ENCODE measurements at regions not wholly inside any gene's neighbourhood (a gene's known extent, or its start where the extent isn't known, plus 50 kb on each side); places are given as distances from the start of the nearest gene placed in this dataset.
"Not testable (repeated sequence)": the region's sequence is repeated elsewhere in the genome, so short reads cannot be mapped to it uniquely, and the experiment has no call there.

DNA sequence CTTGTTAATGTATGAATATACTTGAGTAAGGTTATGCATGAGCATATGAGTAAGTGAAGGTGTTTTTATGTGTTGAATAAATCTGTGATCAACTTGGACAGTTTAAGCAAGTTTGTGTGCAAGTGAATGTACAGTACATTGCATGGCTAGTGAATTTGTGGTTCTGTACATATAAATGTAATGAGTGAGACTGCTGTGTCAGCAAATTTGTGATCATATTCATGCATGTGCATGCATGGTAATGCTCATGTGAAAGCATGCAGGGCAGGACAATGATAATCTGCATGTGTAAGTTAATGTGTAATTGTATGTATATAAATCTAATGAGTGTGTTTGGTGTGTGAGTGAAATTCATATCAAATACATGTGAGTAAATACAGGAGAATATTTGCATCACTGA lies 188.5 kb downstream of the PWWP3B start:
- ATAC-seq: no peak

DNA sequence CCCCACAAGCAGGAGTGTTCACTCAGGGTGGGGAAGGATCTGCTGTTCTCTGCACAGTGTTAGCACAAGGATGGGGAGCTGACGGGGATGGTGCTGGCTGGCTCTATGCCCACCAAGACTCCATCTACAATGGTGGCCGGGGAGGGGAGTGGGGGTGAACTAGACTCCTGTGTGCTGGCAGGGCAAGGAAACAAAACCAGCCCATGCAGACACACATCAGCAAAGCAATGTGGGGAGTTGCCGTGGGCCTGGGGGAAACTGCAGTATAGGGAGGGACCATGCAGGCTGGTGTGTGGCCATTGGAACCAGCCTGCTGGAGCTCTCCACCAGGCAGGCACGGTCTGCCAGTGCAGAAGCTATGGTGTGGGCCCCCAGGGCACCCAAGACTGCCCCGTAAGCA lies 195.1 kb downstream of the PWWP3B start:
- no peak for ATAC-seq
- no peak for DNase-seq

More for the DNA sequence above, 188.5 kb downstream of the PWWP3B start:
- no peak for DNase-seq

DNA sequence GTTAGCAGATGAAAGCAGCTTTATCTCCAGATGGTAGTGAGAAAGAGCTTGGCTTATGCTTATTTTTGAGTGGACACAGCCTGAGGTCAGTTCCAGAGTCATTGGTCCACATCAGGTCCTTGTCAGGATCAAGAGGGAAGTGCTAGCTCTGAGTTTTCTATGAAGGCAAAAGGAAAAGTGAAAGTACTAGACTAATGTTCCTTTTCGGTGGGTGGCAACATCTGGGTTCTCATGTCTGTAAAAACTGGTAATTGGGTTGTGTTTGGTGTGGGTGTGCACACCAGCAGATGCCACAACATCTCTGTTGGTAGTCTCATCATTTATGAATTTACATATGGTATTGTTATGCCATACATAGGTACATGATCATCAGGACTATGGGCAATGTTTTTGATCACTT lies 210.5 kb downstream of the PWWP3B start:
- DNase-seq (no peak), ATAC-seq (no peak)

DNA sequence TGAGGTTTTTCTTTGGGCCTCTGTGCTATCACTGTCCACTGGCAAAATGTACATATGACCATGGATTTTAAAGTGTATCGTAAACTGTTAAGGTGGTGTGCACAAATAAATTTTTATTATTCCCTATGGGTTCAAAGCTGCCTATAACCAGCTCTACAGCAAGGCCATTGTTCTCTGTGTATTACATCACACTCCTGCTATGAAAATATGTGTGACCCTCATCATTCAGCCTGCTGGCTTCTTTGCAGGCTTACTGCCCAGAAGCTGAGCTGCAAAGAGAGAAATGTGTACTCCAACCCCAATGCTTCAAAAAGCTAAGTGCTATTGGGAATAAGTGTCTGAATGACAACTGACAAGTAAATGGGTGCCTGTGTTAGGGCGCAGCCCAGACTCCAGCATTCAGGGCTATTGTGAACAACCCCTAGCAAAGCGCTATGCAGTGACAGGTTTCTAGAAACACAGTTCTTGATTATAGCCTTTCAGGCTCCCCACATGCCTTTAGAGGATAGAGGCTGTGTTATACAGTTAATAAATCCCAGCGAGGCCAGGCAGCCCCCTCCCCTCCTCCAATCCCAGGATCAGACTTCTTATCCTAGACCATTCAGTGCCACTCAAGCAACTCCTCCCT lies 220.4 kb upstream of the RADX start:
- DNase-seq (no peak), ATAC-seq (no peak)

DNA sequence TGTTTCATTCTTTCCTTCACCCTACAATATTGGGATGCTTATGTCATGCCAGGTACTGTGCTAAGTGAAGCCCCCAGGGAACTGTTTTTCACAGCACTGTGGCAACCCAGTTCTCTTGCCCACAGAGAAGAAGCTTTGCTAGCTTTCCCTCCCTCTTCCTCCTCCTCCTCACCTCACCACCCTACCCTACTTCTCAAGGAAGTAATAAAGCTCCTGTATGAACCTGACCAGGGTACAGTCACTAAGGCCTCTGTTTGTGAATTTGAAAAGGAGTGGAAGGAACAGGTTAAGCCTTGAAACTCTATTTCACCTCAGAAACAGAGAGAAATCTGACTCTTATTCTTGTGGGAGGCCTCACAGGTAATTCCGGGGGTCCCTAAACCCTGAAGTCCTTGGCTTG lies 219.4 kb upstream of the RADX start:
- ATAC-seq (no peak), DNase-seq (no peak)

DNA sequence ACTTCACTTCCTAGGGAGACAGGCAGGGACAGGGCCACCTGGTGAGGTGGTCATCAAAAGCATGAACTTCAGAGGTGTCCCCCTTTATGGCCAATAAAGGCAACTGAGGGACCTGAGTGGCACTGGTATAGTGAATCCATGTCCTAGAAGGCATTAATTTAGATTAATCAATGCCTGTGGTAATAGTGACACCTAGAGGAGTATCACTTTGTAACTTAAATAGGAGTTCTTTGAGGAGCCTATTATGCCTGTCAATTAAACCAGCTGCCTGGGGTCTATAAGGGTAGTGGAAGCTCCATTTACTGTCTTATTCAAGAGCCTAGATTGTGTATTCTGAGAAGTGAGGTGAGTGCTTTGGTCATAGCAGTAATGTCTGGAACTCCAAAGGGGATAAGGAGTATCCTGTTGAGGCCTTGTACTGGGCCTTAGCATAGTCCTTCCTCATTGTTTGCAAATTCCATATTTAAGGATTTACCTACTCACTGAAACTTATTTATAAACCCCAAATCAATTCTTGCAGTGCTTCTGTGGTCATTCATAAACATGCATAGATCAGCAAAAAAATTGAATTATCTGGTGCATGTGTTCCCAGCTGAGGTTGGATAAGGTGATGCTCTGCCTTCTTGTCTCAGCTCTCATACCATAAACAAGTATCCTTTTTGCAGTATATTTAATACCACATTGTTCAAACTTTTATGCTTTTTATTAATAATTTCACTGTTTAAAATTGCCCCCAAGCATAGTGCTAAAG lies 213.8 kb upstream of the RADX start:
- DNase-seq (no peak), ATAC-seq (no peak)

DNA sequence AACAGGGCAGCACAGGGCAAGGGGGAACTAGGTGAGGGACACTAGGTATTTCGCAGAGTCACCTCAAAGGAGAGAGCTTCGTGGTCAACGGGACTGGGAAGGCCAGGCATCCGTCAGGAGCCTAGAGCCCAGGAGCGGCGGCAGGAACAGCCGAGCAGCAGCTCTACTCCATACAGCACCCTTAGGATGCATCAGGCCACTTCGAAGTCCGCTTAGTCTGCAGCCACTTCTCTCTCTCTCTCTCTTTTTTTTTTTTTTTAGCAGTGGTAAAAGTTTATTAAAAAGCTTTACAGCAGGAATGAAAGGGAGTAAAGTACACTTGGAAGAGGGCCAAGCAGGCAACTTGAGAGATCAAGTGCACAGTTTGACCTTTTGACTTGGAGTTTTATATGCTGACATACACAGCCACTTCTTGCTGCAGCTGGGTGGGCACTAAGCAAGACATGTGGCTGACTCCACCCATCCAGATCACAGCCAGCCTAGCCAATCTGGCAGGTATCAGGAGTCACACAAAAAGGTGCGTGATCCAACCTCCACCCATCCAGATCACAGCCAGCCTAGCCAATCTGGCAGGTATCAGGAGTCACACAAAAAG lies 209.7 kb upstream of the RADX start:
- ATAC-seq (no peak), DNase-seq (no peak)

DNA sequence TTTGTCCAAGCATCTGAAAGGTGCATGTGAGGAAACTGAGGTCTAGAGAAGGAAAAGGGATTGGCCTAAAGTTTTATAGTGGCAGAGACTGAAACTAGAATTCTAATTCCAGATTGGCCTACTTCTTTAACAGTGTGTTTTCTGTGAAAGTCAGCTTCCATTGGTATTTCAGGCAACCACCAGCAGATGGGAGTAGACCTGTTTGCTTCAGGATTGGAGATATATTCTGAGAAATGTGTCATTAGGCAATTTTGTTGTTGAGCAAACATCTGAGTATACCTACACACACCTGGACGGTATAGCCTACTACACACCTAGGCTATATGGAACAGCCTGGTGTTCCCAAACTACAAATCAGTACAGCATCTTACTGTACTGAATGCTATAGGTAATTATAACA lies 207.3 kb upstream of the RADX start:
- DNase-seq (no peak), ATAC-seq (no peak)

DNA sequence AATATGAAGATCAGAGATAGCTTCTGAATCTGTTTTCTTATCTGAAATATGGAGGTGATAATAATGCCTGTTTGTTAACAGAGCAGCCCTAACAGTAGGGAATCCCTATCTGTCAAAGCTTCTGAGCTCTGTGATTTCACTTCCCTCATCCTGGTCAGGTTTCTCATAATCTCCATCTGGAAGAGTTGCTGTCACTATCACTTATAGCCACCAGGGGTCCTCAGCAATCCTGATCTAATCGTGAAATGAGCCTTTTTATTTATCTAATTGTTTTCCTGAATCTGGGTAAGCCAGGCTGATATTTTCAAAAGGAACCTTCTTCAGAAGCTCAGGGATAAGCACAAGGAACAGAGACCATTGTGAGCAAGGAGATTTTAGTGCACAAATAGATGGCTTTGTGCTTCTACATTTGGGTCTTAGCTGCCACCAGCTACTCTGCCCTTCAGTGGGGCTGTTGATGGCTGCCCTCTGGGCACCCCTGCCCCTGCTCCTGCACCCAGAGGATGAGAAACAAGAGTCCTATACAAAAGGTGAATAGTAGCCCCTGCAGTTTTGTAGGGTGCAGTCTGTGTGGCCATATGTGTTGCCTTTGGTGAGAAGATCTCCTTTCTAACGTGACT lies 196.4 kb upstream of the RADX start:
- ATAC-seq: no peak
- no peak for DNase-seq

DNA sequence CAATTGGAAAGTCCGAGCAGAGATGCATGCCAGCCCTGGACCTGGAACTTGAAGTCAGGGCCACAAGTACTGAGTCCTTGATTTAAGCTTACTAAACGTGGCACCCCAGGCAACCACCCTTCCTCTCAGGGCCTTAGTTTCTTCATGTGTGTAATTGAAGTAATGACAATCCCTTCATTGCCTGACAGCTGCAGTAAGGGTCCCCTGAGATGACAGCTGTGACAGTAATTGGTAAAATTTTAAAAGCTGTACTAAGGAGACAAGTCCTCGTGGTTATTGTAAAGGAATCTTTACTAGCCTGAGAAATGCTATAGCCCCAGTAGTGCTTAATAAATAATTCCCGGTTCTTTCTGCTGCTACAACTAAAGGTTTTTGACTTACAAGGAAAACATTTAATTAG lies 175.1 kb upstream of the RADX start:
- DNase-seq (no peak), ATAC-seq (no peak)

DNA sequence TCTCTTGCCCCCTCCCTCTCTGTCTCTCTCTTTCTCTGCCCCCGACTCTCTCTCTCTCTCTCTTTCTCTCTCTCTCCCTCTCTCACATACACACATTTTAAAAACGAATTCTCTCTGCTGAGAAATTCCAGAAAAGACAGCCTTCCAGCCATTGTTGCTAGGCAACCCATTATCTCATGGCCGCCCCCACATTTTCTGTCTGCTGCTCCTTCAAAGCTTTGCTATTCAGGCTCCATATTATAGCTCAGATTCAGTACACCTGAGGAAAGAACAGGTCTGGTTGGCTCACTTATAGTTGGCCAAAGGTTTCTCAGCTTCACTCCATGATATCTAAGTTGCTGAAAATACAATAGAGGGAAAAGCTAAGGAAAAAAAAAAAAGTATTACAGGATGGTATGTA lies 174.4 kb upstream of the RADX start:
- DNase-seq (no peak), ATAC-seq (no peak)

DNA sequence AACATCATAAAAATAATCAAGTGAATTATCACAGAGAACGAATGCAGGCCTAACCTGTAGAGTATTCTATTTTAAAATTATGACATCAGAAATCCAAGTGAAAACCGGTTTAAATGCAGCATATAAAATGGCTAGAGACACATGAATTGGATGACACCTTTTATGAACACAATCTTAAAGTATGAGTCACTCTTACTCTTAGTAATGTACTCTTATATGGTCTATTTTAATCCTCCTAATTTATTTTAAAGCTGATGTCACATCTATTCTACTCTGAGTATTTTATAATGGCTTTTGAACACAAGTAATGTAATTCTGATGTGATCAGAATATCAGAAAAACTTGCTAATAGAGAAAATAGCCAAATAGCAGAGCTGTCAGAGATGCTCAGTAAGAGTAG lies 161.4 kb upstream of the RADX start:
- no peak for DNase-seq
- no peak for ATAC-seq

DNA sequence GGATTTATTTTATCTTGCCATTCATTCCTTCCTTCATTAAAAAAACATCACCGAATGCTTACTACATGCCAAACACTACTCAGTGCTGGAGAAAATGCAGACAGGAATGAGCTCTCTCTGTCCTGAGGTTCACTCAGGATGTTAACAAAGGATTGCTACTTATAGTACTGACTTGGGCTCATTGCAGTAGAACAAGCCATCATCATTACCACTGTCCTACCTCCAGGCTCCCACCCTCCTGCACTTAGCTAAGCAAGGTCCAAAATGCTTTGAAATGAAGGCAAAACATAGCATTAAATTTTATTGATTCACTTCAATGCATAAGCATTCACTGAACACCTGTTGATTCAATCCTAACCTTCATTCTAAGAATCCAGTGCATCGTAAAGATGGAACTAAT lies 159.8 kb upstream of the RADX start:
- no peak for ATAC-seq
- DNase-seq: no peak

DNA sequence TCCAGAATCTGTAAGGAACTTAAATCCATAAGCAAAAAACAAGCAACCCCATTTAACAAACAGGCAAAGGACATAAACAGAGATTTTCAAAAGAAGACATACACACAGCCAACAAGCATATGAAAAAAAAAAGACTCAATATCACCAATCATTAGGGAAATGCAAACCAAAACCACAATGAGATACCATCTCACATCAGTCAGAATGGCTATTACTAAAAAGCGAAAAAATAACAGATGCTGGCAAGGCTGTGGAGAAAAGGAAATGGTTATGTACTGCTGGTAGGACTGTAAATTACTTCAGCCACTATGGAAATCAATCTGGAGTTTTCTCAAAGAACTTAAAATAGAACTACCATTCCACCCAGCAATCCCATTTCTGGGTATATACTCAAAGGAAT lies 156.8 kb upstream of the RADX start:
- DNase-seq: no peak
- no peak for ATAC-seq

DNA sequence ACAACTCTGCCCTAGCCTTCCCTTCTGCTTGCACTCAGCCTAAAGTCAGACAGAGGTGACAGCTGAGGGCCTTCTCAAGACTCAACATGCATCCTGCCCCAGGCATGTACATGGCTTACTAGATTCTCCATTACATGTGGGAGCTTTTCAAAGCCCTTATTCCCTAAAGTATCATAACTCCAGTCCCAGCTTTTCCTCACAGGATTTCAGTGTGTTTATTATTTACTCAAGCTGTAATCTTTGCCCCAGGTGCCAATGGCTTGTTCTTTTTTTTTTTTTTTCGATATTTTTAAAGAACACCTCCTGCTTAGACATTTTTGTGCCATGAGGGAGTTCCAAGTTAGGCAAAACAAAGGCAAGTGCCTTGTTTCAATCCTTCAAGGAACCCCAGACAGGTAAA lies 154.0 kb upstream of the RADX start:
- DNase-seq (no peak), ATAC-seq (no peak)

DNA sequence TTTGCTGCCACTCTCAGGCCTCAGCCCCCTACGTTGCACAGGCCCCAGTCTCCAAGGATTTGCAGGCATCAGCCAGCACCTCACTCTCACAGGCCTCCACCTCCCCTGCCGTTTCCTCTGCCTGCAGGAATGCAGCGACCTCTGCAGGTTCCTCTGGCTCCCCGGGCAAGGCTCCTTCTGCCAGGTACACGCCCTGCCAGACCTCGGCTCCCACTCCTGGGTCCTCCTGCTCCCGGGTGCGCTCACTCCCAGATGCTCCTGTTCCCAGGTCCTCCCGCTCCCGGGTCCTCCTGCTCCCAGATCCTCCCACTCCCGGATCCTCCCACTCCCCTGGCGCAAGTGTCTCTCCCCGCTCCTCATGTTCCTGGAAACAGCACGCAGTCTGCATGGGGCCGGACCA lies 144.4 kb upstream of the RADX start:
- DNase-seq: no peak
- no peak for ATAC-seq

DNA sequence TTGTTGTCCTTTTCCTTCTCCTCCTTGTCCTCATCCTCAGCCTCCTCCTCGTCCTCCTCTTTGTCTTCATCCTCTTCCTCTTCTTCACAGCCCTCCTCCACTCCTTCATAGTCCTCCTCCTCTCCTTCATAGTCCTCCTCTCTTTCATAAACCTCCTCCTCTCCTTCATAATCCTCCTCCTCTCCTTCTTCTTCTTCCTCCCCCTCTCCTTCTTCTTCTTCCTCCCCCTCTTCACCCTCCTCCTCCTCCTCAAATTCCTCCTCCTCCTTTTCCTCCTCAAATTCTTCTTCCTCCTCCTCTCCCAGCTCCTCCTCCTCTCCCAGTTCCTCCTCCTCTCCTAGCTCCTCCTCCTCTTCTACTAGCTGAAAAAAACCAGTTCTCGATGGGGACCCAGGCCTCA lies 143.8 kb upstream of the RADX start:
- no peak for DNase-seq
- ATAC-seq: no peak

DNA sequence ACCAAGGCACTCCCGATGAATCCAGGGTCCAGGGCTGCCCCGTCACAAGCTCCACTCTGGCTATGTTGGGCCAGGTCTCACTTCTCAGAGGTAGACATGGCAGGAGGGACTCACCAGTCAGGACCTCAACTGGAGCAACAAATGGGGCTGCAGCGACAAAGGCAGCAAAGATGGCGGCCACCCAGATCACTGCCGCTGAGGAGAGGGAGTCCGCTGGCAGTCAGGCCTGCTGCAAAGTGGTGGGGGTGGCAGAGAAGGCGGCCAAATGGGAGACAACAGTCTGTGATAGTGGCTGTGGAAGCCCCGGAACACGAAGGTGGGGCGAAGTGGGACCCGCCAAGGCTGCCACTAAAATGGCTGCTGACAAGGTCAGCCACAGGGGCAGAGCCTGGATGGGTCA lies 143.3 kb upstream of the RADX start:
- DNase-seq (no peak), ATAC-seq (no peak)

DNA sequence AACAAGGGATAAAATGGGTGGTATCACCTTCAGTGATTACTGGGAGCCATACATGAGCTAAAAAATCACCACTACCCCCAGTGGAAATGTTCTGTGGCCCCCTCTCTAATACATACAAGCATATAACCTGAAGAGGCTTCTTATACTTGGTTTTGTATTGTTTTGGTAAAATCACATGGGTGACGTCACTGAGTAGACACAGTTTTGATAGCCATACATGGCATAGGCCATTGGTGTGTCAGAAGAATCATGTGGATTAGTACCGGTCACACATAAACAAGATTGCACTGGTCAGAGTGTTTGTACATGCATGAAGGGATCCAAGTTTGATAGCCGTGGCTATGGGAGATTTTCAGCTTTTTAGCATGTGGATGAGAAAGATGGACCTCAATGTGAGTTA lies 131.9 kb upstream of the RADX start:
- ATAC-seq: no peak

DNA sequence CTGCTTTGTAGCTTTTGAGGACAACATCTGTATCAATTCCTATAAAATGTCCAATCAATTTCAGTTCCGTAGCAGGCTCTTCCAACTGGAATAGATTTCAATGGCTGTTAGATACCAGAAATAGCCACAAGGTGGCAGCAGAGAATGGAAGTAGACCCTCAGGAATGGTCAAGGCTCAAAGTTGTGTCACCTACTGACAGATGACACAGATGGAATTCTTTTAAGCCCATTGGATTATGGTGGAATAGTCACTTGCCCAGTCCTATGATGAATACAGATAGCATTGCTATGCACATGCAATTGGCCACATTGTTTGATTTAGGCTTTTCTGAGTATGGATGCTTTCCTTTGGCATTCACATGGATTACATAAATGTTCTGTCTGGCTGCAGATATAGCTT lies 130.4 kb upstream of the RADX start:
- ATAC-seq (no peak), DNase-seq (peak; percentile 32)

More for the DNA sequence above, 131.9 kb upstream of the RADX start:
- no peak for DNase-seq

DNA sequence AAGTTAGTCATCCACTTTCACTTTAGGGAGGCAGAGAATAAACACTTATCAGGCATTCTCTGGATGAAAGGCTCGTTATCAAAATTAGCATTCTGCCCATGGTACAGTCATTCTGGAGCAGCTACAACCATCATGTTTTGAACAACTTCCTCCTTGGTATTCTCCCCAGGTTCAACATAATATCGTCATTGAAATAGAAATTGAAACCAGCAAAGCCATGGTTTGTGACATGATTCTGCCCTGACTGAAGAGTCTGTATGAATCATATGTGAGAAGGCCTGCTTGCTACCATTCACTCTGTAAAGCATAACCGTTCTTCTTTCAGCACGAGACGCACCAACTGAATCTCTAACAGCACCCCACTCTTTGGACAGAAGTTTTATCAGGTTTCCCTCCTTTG lies 127.5 kb upstream of the RADX start:
- no peak for DNase-seq
- peak; percentile 94 for ATAC-seq

DNA sequence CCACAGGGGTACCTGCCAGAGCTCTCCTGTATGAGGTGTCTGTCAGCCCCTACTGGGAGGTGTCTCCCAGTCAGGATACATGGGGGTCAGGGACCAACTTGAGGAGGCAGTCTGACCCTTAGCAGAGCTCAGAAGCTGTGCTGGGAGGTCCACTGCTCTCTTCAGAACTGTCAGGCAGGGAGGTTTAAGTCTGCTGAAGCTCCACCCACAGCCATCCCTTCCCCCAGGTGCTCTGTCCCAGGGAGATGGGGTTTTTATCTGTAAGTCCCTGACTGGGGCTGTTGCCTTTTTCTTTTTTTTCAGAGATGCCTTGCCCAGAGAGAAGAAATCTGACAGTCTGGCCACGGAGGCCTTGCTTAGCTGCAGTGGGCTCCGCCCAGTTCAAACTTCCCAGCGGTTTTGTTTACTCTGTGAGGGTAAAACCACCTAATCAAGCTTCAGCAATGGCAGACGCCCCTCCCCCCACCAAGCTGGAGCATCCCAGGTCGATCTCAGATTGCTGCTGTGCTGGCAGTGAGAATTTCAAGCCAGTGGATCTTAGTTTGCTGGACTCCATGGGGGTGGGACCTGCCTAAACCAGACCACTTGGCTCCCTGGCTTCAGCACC lies 118.5 kb upstream of the RADX start:
- DNase-seq, ATAC-seq: not testable (repeated sequence)

DNA sequence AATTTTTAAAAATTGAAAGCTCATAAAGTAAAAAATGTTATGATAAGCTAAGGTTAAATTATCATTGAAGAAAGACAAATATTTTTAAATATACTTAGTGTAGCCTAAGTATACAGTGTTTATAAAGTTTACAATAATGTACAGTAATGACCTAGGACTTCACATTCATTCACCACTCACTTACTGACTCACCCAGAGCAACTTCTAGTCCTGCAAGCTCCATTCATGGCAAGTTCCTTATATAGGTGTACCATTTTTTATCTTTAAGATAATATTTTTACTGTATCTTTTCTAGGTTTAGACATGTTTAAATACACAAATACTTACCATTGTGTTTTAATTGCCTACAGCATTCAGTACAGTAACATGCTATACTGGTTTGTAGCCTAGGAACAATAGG lies 112.3 kb upstream of the RADX start:
- DNase-seq (no peak), ATAC-seq (no peak)
